H1 (cell line): ENCODE measurements at regions not wholly inside any gene's neighbourhood (a gene's known extent, or its start where the extent isn't known, plus 50 kb on each side); places are given as distances from the start of the nearest gene placed in this dataset.

Experiments
- CTCF ChIA-PET: fragments of 300-600 bp; sonication (Branson Sonifier 250); formaldehyde crosslinking; loops from one replicate; lab custom pipeline; 2021; ENCODE audit not compliant: partially characterized antibody; lab: Charles Lee
- POLR2A ChIA-PET: fragments of 300-600 bp; sonication (Branson Sonifier 250); formaldehyde crosslinking; loops from one replicate; lab custom pipeline; 2021; ENCODE audit warnings: inconsistent platforms; ENCODE audit not compliant: partially characterized antibody; lab: Charles Lee
- DNase-seq, 2 experiments: peaks; one replicate each; pipeline versions ENCODE4 v3.0.0 to v3.0.0-alpha.2; 2010 to 2022; ENCODE audit warnings: low spot score in 2 of 2, low read depth in 1 of 2, mixed read lengths in 1 of 2
- FAIRE-seq: peaks from 2 replicates; lab custom pipeline; 2011; peaks lifted over from hg19 to GRCh38; lab: Jason Lieb, UNC
- H2AFZ ChIP-seq: 2 replicates; pipeline ENCODE4 v1.8.1; 2012; ENCODE audit warnings: low read length, inconsistent platforms
- H2AK5ac ChIP-seq: 2 replicates; pipeline ENCODE4 v1.6.1; 2013; ENCODE audit warnings: low read depth, low read length
- H2BK120ac ChIP-seq: replicated peaks from 2 replicates; pipeline ENCODE3; 2013; ENCODE audit warnings: low read depth, low read length, inconsistent platforms
- H2BK12ac ChIP-seq: 2 replicates; pipeline ENCODE4 v1.6.1; 2013; ENCODE audit warnings: low read depth, low read length
- H2BK15ac ChIP-seq: 2 replicates; pipeline ENCODE4 v1.6.1; 2013; ENCODE audit warnings: low read length
- H2BK20ac ChIP-seq: 2 replicates; pipeline ENCODE4 v1.6.1; 2013; ENCODE audit warnings: low read length
- H2BK5ac ChIP-seq: 2 replicates; pipeline ENCODE4 v1.6.1; 2013; ENCODE audit warnings: low read depth, low read length
- H3K14ac ChIP-seq: 2 replicates; pipeline ENCODE4 v1.6.1; 2013; ENCODE audit warnings: inconsistent platforms; ENCODE audit not compliant: insufficient read length
- H3K18ac ChIP-seq: 2 replicates; pipeline ENCODE4 v1.6.1; 2013; ENCODE audit warnings: low read length; ENCODE audit errors: extremely low read depth
- H3K23ac ChIP-seq: 2 replicates; pipeline ENCODE4 v1.6.1; 2013; ENCODE audit warnings: inconsistent platforms; ENCODE audit not compliant: insufficient read length
- H3K23me2 ChIP-seq: 2 replicates; pipeline ENCODE4 v1.6.1; 2013; ENCODE audit warnings: low read depth, low read length
- H3K27ac ChIP-seq: 2 replicates; pipeline ENCODE4 v1.6.1; 2011; ENCODE audit warnings: low read depth, low read length, inconsistent platforms
- H3K27me3 ChIP-seq, 4 experiments: replicated peaks in 1 of 4; 1 replicate in 1 of 4; 2 replicates in 3 of 4; pipeline versions ENCODE4 v1.6.1 to v1.8.1; 2011 to 2013; ENCODE audit warnings: low read length in 3 of 4, mild to moderate bottlenecking in 3 of 4, inconsistent platforms in 2 of 4, mixed read lengths in 2 of 4, moderate library complexity in 1 of 4; ENCODE audit not compliant: control insufficient read depth in 3 of 4, insufficient read depth in 3 of 4; ENCODE audit errors: extremely low read depth in 1 of 4
- H3K36me3 ChIP-seq, 4 experiments: 2 replicates each; pipeline versions ENCODE4 v1.6.1 to v1.8.1; 2011 to 2013; ENCODE audit warnings: mild to moderate bottlenecking in 4 of 4, low read length in 3 of 4, moderate library complexity in 2 of 4, control low read depth in 1 of 4, inconsistent platforms in 1 of 4; ENCODE audit not compliant: insufficient read depth in 4 of 4, control insufficient read depth in 2 of 4
- H3K4ac ChIP-seq: replicated peaks from 2 replicates; pipeline ENCODE3; 2013; ENCODE audit warnings: low read length, low read depth, mixed read lengths, inconsistent platforms; ENCODE audit not compliant: insufficient read length
- H3K4me1 ChIP-seq, 4 experiments: replicated peaks in 1 of 4; 1 replicate in 1 of 4; 2 replicates in 3 of 4; pipeline versions ENCODE4 v1.6.1 to v1.8.1; 2011 to 2013; ENCODE audit warnings: low read length in 3 of 4, inconsistent platforms in 2 of 4, mixed read lengths in 1 of 4; ENCODE audit not compliant: insufficient read depth in 4 of 4, control insufficient read depth in 3 of 4
- H3K4me2 ChIP-seq, 2 experiments: 2 replicates each; pipeline versions ENCODE4 v1.6.1 to v1.8.1; 2011 to 2013; ENCODE audit warnings: low read depth in 2 of 2, low read length in 2 of 2, control low read depth in 1 of 2, inconsistent platforms in 1 of 2, mild to moderate bottlenecking in 1 of 2; ENCODE audit not compliant: insufficient read depth in 1 of 2
- H3K4me3 ChIP-seq, 4 experiments: fragments of 200-600, 300-600 bp in 1 of 4; sonication (generic), shearing (Covaris generic), sonication (Bioruptor Twin) in 1 of 4; 2 replicates each; pipeline versions ENCODE4 v1.5.1 to v1.8.1; 2011 to 2016; ENCODE audit warnings: low read length in 4 of 4, low read depth in 3 of 4, control low read depth in 2 of 4, inconsistent platforms in 2 of 4, mild to moderate bottlenecking in 2 of 4, mixed read lengths in 1 of 4, moderate library complexity in 1 of 4; ENCODE audit not compliant: insufficient read depth in 2 of 4; ENCODE audit errors: extremely low read depth in 1 of 4
- H3K56ac ChIP-seq: replicated peaks from 2 replicates; pipeline ENCODE3; 2013; ENCODE audit warnings: low read depth, mild to moderate bottlenecking, mixed read lengths, low read length, inconsistent platforms; ENCODE audit not compliant: insufficient read length
- H3K79me1 ChIP-seq: 2 replicates; pipeline ENCODE4 v1.6.1; 2013; ENCODE audit warnings: low read depth, low read length, control low read depth
- H3K79me2 ChIP-seq, 2 experiments: 2 replicates each; pipeline versions ENCODE4 v1.6.1 to v1.8.1; 2012 to 2013; ENCODE audit warnings: low read length in 2 of 2, mild to moderate bottlenecking in 2 of 2, inconsistent platforms in 1 of 2; ENCODE audit not compliant: insufficient read depth in 2 of 2, control insufficient read depth in 1 of 2
- H3K9ac ChIP-seq, 4 experiments: replicated peaks in 1 of 4; 1 replicate in 1 of 4; 2 replicates in 3 of 4; pipeline versions ENCODE4 v1.6.1 to v1.8.1; 2011 to 2013; ENCODE audit warnings: low read depth in 3 of 4, low read length in 3 of 4, control low read depth in 2 of 4, mild to moderate bottlenecking in 2 of 4, moderate library complexity in 2 of 4, inconsistent platforms in 1 of 4; ENCODE audit errors: extremely low read depth in 1 of 4
- H3K9me3 ChIP-seq, 2 experiments: 2 replicates each; pipeline versions ENCODE4 v1.6.1 to v1.8.1; 2012 to 2013; ENCODE audit warnings: mild to moderate bottlenecking in 2 of 2, moderate library complexity in 2 of 2, control low read depth in 1 of 2, inconsistent platforms in 1 of 2, low read depth in 1 of 2, low read length in 1 of 2, mixed read lengths in 1 of 2; ENCODE audit not compliant: insufficient read depth in 2 of 2
- H4K20me1 ChIP-seq, 2 experiments: replicated peaks in 1 of 2; 2 replicates each; pipeline versions ENCODE3 to v1.8.1; 2011 to 2013; ENCODE audit warnings: inconsistent platforms in 2 of 2, low read length in 2 of 2, mild to moderate bottlenecking in 1 of 2; ENCODE audit not compliant: insufficient read depth in 2 of 2, control insufficient read depth in 1 of 2
- H4K5ac ChIP-seq: 2 replicates; pipeline ENCODE4 v1.6.1; 2013; ENCODE audit warnings: low read length, low read depth, mixed read lengths, inconsistent platforms; ENCODE audit not compliant: insufficient read length
- H4K8ac ChIP-seq: 2 replicates; pipeline ENCODE4 v1.8.0; 2013; ENCODE audit warnings: mild to moderate bottlenecking, moderate library complexity, low read length, inconsistent platforms; ENCODE audit not compliant: insufficient read depth; ENCODE audit errors: extremely low read depth
- H4K91ac ChIP-seq: replicated peaks from 2 replicates; pipeline ENCODE3; 2013; ENCODE audit warnings: low read length, mixed read lengths, inconsistent platforms; ENCODE audit not compliant: insufficient read length
- ATF3 ChIP-seq: IDR thresholded peaks from 2 replicates; pipeline ENCODE4 v1.6.1; 2011; ENCODE audit warnings: low read depth, mild to moderate bottlenecking, low read length; ENCODE audit not compliant: insufficient read depth
- BRCA1 ChIP-seq: IDR thresholded peaks from 2 replicates; pipeline ENCODE4 v1.6.1; 2012; ENCODE audit warnings: low read depth, low read length, improper control_type of control experiment
- CBX5 ChIP-seq: fragments of 300-800, 300-1000 bp; sonication (generic); IDR thresholded peaks from 2 replicates; pipeline ENCODE4 v1.7.1; 2016; ENCODE audit warnings: antibody characterized with exemption, low read length, low read depth
- EP300 ChIP-seq, 2 experiments: IDR thresholded peaks; 1 replicate in 1 of 2; 2 replicates in 1 of 2; pipeline ENCODE4 v1.6.1; 2011 to 2012; ENCODE audit warnings: low read depth in 2 of 2, low read length in 2 of 2, mild to moderate bottlenecking in 2 of 2, borderline replicate concordance in 1 of 2, inconsistent platforms in 1 of 2, moderate library complexity in 1 of 2
- FOSL1 ChIP-seq: IDR thresholded peaks from 2 replicates; pipeline ENCODE4 v1.6.1; 2011; ENCODE audit warnings: mild to moderate bottlenecking, low read depth, low read length, moderate library complexity; ENCODE audit not compliant: insufficient read depth
- GTF2F1 ChIP-seq: IDR thresholded peaks from 2 replicates; pipeline ENCODE4 v1.6.1; 2012; ENCODE audit warnings: low read depth, low read length, improper control_type of control experiment, borderline replicate concordance
- HDAC2 ChIP-seq, 2 experiments: fragments of 300-600 bp in 1 of 2; sonication (generic) in 1 of 2; IDR thresholded peaks; 2 replicates each; pipeline ENCODE4 v1.6.1; 2011 to 2012; ENCODE audit warnings: low read depth in 2 of 2, low read length in 2 of 2, mild to moderate bottlenecking in 2 of 2, moderate library complexity in 2 of 2, borderline replicate concordance in 1 of 2, inconsistent platforms in 1 of 2
- JUND ChIP-seq: IDR thresholded peaks from 2 replicates; pipeline ENCODE4 v1.6.1; 2011; ENCODE audit warnings: mild to moderate bottlenecking, improper control_type of control experiment, low read length
- POU5F1 ChIP-seq: IDR thresholded peaks from 2 replicates; pipeline ENCODE4 v1.6.1; 2011; ENCODE audit warnings: low read depth, mild to moderate bottlenecking, low read length, moderate library complexity
- RFX5 ChIP-seq: IDR thresholded peaks from 2 replicates; pipeline ENCODE4 v1.6.1; 2011; ENCODE audit warnings: low read depth, low read length, improper control_type of control experiment, borderline replicate concordance
- RXRA ChIP-seq: IDR thresholded peaks from 2 replicates; pipeline ENCODE4 v1.6.1; 2011; ENCODE audit warnings: low read depth, mild to moderate bottlenecking, low read length, moderate library complexity; ENCODE audit not compliant: insufficient read depth
- SIX5 ChIP-seq: IDR thresholded peaks from 2 replicates; pipeline ENCODE4 v1.6.1; 2011; ENCODE audit warnings: mild to moderate bottlenecking, low read depth, low read length
- TBP ChIP-seq: IDR thresholded peaks from 2 replicates; pipeline ENCODE4 v1.6.1; 2011; ENCODE audit warnings: low read depth, low read length, improper control_type of control experiment
- TCF12 ChIP-seq: IDR thresholded peaks from 2 replicates; pipeline ENCODE4 v1.6.1; 2011; ENCODE audit warnings: low read depth, mild to moderate bottlenecking, low read length
- TEAD4 ChIP-seq: IDR thresholded peaks from 2 replicates; pipeline ENCODE4 v1.6.1; 2012; ENCODE audit warnings: low read depth, low read length, inconsistent platforms, mixed read lengths
- WGBS, 2 experiments: shearing (Covaris generic) in 1 of 2; methylation state at CpG; one replicate each; pipeline versions ENCODE4 v1.1.6 to v1.1.7; 2013 to 2015; ENCODE audit warnings: low lambda C conversion rate in 2 of 2, mixed read lengths in 2 of 2, inconsistent platforms in 1 of 2, low coverage in 1 of 2, missing lambda C conversion rate in 1 of 2; ENCODE audit not compliant: insufficient replicate concordance in 2 of 2, insufficient coverage in 1 of 2, insufficient read length in 1 of 2; ENCODE audit errors: extremely low coverage in 1 of 2, missing lambda C conversion rate in 1 of 2; 5-methylcytosine and 5-hydroxymethylcytosine counted together

- Histone ChIP-seq H2AFZ (no peak overlapping the region), H3K56ac (no peak overlapping the region), H3K27ac (no peak overlapping the region), H3K9me3 (no peaks in the 10 kb centered on the region), H3K36me3 (no peaks in the 10 kb centered on the region), H4K5ac (no peak overlapping the region), H3K4me1 (no peaks in the 10 kb centered on the region), H3K27me3 (no peaks in the 10 kb centered on the region), H4K91ac (no peak overlapping the region), H3K14ac (no peak overlapping the region), H2BK120ac (no peak overlapping the region), H2AK5ac (no peak overlapping the region), H3K9ac (no peak overlapping the region), H3K4me2 (no peak overlapping the region), H3K23me2 (no peaks in the 10 kb centered on the region), H3K4ac (no peak overlapping the region), H3K18ac (no peak overlapping the region), H2BK5ac (no peak overlapping the region), H2BK12ac (no peak overlapping the region), H3K4me3 (no peak overlapping the region), H3K79me1 (no peaks in the 10 kb centered on the region), H2BK20ac (no peak overlapping the region), H3K79me2 (no peaks in the 10 kb centered on the region), H3K23ac (no peak overlapping the region), H4K8ac (no peak overlapping the region), H4K20me1 (no peaks in the 10 kb centered on the region), H2BK15ac (no peak overlapping the region)
- no peak for FAIRE-seq
- 69% methylated on average over 1 of the region's 1 CpG; no CpG with 5 or more reads in 1 of the 2 experiments for WGBS, 2 experiments
- ChIA-PET CTCF (interaction anchor here (0.5 kb wide), 1 partner anchor 277 kb away, joined by 3 read pairs; no protein-coding TSS in a partner anchor), POLR2A (no interaction called here)
- no peak for DNase-seq
- TF ChIP-seq TBP = no peak
- TF ChIP-seq RXRA = no peak
- no peak for TF ChIP-seq HDAC2 (IDR thresholded peaks at IDR 0.05; ENCODE audit: borderline replicate concordance in 1 of 2, low read depth in 2 of 2, low read length in 2 of 2)
- no peak for TF ChIP-seq ATF3
- no peak for TF ChIP-seq JUND
- TF ChIP-seq TEAD4 = no peak
- TF ChIP-seq EP300 (IDR thresholded peaks at IDR 0.05; ENCODE audit: borderline replicate concordance in 1 of 2, low read depth in 2 of 2, low read length in 2 of 2) = no peak
- TF ChIP-seq BRCA1 = no peak
- TF ChIP-seq SIX5 = no peak
- no peak for TF ChIP-seq FOSL1
- TF ChIP-seq RFX5 = no peak
- TF ChIP-seq TCF12 = no peak
- no peak for TF ChIP-seq CBX5
- no peak for TF ChIP-seq GTF2F1
- TF ChIP-seq POU5F1 = no peak
Measured at GRCh38 chr11:42006766-42007165, 547.3 kb upstream of the LRRC4C start.
